ENCODE measurements at regions not wholly inside any gene's neighbourhood (a gene's known extent, or its start where the extent isn't known, plus 50 kb on each side); places are given as distances from the start of the nearest gene placed in this dataset.
A peak's percentile ranks its signal among the peaks of the same experiment; 100 is the strongest.

- TF ChIP-seq CTCF (IDR thresholded peaks at IDR 0.05; ENCODE audit: insufficient read depth, low read depth, low read length, missing control alignments), result no peak
- no peak for DNase-seq (ENCODE audit: low read depth)
- no peak overlapping the region for H3K4me3 ChIP-seq (ENCODE audit: low read length)
These were observed 437.6 kb downstream of the ZEB2 start for GRCh38 chr2:144082327-144082726.

DNA sequence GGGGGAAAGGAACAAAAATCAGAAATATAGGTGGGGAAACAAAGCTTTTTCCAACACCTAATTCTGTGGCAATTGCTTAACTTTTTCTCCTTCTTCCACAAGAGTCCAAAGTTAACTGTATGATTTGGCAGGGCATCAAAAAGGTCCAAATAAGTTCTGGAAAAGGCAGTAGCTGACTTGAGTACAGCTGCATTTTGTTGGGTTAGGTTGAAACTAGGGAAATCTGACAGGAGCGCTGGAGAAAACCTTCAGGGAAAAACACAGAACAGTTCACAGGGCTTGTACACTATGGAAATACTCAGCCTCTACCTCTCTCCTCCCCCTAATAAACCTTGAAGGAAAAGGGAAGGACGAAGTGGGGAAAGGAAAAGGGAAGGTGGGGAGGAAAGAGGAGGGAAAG, 438.6 kb downstream of the ZEB2 start:
- no peak overlapping the region for H3K4me3 ChIP-seq (ENCODE audit: low read length)
- no peak for DNase-seq (ENCODE audit: low read depth)
- TF ChIP-seq CTCF (IDR thresholded peaks at IDR 0.05; ENCODE audit: insufficient read depth, low read depth, low read length, missing control alignments), result no peak

GRCh38 chr2:144079803-144080202, 440.1 kb downstream of the ZEB2 start:
- TF ChIP-seq CTCF (IDR thresholded peaks at IDR 0.05; ENCODE audit: insufficient read depth, low read depth, low read length, missing control alignments), result no peak
- no peak for DNase-seq (ENCODE audit: low read depth)
- H3K4me3 ChIP-seq (ENCODE audit: low read length), result no peak overlapping the region

DNA sequence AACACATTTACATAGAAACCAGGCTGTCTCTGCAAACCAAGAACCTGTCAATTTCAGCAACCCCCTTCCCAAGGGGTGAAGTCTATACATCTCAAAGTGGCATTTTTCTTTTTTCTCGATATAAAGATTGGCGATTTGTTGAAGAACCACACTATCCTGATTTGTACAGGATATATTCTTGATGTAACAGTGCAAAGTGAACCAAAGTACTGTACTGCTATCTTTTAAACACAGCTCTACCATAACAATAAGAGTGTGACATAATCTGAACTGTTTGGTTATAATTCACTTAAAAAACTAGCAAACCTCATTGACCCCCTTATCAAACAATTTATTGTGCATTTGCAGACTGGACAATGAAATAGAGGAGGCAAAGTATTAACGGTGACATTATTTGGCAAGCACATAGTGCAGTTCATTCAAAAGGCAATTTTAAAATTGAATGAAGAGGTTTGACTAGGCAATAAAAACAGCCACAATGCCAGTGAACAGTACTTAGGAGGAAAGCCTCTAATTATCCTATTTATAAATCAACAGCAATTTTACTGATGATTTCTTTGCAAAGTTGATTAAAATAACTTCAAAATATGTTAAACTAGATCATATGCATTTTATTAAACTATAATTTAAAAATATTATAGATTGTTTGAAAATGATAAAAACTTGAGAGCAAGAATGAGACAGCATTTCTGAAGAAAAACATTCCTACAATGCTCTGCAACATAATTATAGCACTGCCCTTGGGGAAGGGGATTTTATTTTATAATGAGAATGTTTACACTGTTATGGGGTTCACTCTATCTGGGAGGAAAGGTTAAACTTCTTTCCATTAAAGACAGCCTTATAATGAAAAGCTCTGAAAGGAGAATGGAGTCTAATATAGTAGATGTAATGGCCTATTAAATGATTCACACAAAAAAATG, 440.9 kb downstream of the ZEB2 start:
- no peak for DNase-seq (ENCODE audit: low read depth)
- no peak overlapping the region for H3K4me3 ChIP-seq (ENCODE audit: low read length)
- TF ChIP-seq CTCF (IDR thresholded peaks at IDR 0.05; ENCODE audit: insufficient read depth, low read depth, low read length, missing control alignments), result no peak

DNA sequence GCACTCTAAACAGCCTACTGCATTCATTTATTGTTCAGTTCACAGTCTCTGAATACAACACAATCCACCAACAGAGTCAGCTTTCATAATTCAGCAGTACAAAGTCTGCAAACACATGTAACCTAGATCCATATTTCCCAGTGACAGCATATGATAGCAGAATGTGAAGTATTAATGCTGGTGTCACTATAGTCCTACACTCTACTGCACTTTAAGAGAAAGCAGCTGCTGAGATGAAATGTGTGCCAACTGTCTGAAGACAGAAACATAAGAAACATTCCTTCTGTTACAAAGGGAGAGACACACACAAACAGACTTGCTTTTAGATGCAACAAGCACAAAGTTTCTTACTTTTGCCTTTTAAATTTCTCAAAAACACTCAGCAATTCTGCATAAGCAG, 441.8 kb downstream of the ZEB2 start:
- no peak for DNase-seq (ENCODE audit: low read depth)
- H3K4me3 ChIP-seq (ENCODE audit: low read length), result no peak overlapping the region
- no peak for TF ChIP-seq CTCF (IDR thresholded peaks at IDR 0.05; ENCODE audit: insufficient read depth, low read depth, low read length, missing control alignments)

DNA sequence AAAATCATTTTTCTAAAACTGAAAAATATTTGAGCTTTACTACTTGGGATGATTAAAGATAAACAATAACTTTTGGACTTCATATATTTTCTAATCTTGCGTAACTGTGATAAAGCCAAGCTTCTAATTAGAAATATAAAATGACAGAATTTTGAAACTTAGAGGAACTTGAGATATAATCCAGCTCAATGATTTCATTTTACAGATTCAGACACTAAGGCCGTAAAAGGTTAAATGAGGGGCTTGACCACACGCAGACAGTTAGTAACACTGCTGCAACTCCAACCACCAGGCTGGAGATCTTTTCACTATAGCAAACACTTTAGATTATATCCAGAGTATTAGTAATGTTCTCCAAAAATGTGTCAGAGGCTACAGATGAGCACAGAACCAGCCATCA, 445.5 kb downstream of the ZEB2 start:
- no peak for TF ChIP-seq CTCF (IDR thresholded peaks at IDR 0.05; ENCODE audit: insufficient read depth, low read depth, low read length, missing control alignments)
- no peak overlapping the region for H3K4me3 ChIP-seq (ENCODE audit: low read length)
- DNase-seq (ENCODE audit: low read depth), result no peak

- DNase-seq (ENCODE audit: low read depth), result peak; percentile 13
- no peak overlapping the region for H3K4me3 ChIP-seq (ENCODE audit: low read length)
- TF ChIP-seq CTCF (IDR thresholded peaks at IDR 0.05; ENCODE audit: insufficient read depth, low read depth, low read length, missing control alignments), result peak; percentile 38
These were observed 448.5 kb downstream of the ZEB2 start for GRCh38 chr2:144071461-144071860.

Data from epithelial cell of esophagus (primary cell).